Mammary epithelial cell (primary cell): ENCODE measurements at regions not wholly inside any gene's neighbourhood (a gene's known extent, or its start where the extent isn't known, plus 50 kb on each side); places are given as distances from the start of the nearest gene placed in this dataset.

Experiments used
- EZH2 ChIP-seq: IDR thresholded peaks from 2 replicates; pipeline ENCODE4 v1.6.1; 2012; ENCODE audit warnings: low read length, inconsistent platforms, borderline replicate concordance
- TF ChIP-seq, protein P1 (sequence below), 2 donors: IDR thresholded peaks in 1 of 2; conservative IDR thresholded peaks in 1 of 2; 2 replicates each; pipeline ENCODE4 v1.5.1; 2011 to 2012; ENCODE audit warnings: inconsistent platforms in 2 of 2, low read length in 2 of 2, mild to moderate bottlenecking in 2 of 2, control low read depth in 1 of 2, low read depth in 1 of 2; ENCODE audit not compliant: insufficient read depth in 1 of 2; ENCODE audit errors: extremely low read depth in 1 of 2

DNA sequence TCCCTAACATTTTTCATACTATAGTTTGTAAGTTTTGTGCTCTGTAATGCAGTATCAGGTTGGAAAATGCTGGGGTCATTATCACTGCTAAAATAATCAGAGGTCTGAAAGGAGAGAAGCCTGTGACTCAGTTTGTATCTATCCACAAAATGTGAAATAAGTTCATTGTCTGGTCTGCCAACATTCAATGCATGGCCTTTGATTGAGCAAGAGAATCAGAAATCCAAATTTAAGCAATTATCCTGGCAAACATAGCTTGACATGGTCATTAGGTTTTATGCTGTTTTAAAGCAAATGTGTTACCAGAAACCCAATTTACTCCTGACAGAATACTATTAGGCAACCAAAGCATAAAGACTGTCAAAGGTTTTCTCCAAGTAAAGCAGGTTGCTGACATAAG is 709.7 kb upstream of the SEMA3D start:
- TF ChIP-seq EZH2: no peak
- TF ChIP-seq, protein P1, sequence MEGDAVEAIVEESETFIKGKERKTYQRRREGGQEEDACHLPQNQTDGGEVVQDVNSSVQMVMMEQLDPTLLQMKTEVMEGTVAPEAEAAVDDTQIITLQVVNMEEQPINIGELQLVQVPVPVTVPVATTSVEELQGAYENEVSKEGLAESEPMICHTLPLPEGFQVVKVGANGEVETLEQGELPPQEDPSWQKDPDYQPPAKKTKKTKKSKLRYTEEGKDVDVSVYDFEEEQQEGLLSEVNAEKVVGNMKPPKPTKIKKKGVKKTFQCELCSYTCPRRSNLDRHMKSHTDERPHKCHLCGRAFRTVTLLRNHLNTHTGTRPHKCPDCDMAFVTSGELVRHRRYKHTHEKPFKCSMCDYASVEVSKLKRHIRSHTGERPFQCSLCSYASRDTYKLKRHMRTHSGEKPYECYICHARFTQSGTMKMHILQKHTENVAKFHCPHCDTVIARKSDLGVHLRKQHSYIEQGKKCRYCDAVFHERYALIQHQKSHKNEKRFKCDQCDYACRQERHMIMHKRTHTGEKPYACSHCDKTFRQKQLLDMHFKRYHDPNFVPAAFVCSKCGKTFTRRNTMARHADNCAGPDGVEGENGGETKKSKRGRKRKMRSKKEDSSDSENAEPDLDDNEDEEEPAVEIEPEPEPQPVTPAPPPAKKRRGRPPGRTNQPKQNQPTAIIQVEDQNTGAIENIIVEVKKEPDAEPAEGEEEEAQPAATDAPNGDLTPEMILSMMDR (conservative IDR thresholded peaks at IDR 0.05 in 1 of 2, IDR thresholded peaks at IDR 0.05 in 1 of 2; ENCODE audit: extremely low read depth in 1 of 2, insufficient read depth in 1 of 2, low read depth in 1 of 2, low read length in 2 of 2): no peak
